Smooth muscle cell of the brain vasculature (primary cell): ENCODE measurements at regions not wholly inside any gene's neighbourhood (a gene's known extent, or its start where the extent isn't known, plus 50 kb on each side); places are given as distances from the start of the nearest gene placed in this dataset.
"Not testable (repeated sequence)": the region's sequence is repeated elsewhere in the genome, so short reads cannot be mapped to it uniquely, and the experiment has no call there.

ENCODE experiments used
- DNase-seq: peaks from one replicate; pipeline ENCODE4 v3.0.0-alpha.2; 2012; ENCODE audit warnings: low read depth, low spot score

- no peak for DNase-seq
Measured at GRCh38 chr3:5473471-5473870, 286.0 kb downstream of the EDEM1 start.

GRCh38 chr3:5476403-5476802 is 288.9 kb downstream of the EDEM1 start:
- DNase-seq: no peak

- DNase-seq: no peak
Measured at GRCh38 chr3:5479229-5479799, 291.8 kb downstream of the EDEM1 start.

GRCh38 chr3:5480190-5480589 is 292.7 kb downstream of the EDEM1 start:
- no peak for DNase-seq

GRCh38 chr3:5485427-5485826 is 297.9 kb downstream of the EDEM1 start:
- DNase-seq: no peak

GRCh38 chr3:5488771-5489170 is 301.3 kb downstream of the EDEM1 start:
- DNase-seq: no peak

GRCh38 chr3:5489536-5489935 is 302.0 kb downstream of the EDEM1 start:
- DNase-seq: no peak

GRCh38 chr3:5494905-5495519 is 307.5 kb downstream of the EDEM1 start:
- DNase-seq: no peak

GRCh38 chr3:5497497-5497896 is 310.0 kb downstream of the EDEM1 start:
- DNase-seq: no peak

GRCh38 chr3:5498981-5499380 is 311.5 kb downstream of the EDEM1 start:
- DNase-seq: no peak

- no peak for DNase-seq
Measured at GRCh38 chr3:5499404-5499803, 311.9 kb downstream of the EDEM1 start.

GRCh38 chr3:5503136-5503535 is 315.6 kb downstream of the EDEM1 start:
- no peak for DNase-seq

- no peak for DNase-seq
Measured at GRCh38 chr3:5504135-5504534, 316.6 kb downstream of the EDEM1 start.

- DNase-seq: no peak
Measured at GRCh38 chr3:5505163-5505562, 317.7 kb downstream of the EDEM1 start.

GRCh38 chr3:5505997-5506396 is 318.5 kb downstream of the EDEM1 start:
- DNase-seq: no peak

- DNase-seq: not testable (repeated sequence)
Measured at GRCh38 chr3:5508860-5509259, 321.4 kb downstream of the EDEM1 start.

GRCh38 chr3:5510300-5510699 is 322.8 kb downstream of the EDEM1 start:
- DNase-seq: no peak

GRCh38 chr3:5517921-5518320 is 330.4 kb downstream of the EDEM1 start:
- DNase-seq: no peak

GRCh38 chr3:5520237-5520636 is 332.7 kb downstream of the EDEM1 start:
- DNase-seq: no peak

GRCh38 chr3:5523125-5523524 is 335.6 kb downstream of the EDEM1 start:
- no peak for DNase-seq

GRCh38 chr3:5531039-5531438 is 343.5 kb downstream of the EDEM1 start:
- no peak for DNase-seq

- no peak for DNase-seq
Measured at GRCh38 chr3:5531741-5532290, 344.3 kb downstream of the EDEM1 start.

- DNase-seq: no peak
Measured at GRCh38 chr3:5540532-5540931, 353.0 kb downstream of the EDEM1 start.

- no peak for DNase-seq
Measured at GRCh38 chr3:5542472-5542871, 355.0 kb downstream of the EDEM1 start.
